Transverse colon (tissue), 4 donors: ENCODE measurements at regions not wholly inside any gene's neighbourhood (a gene's known extent, or its start where the extent isn't known, plus 50 kb on each side); places are given as distances from the start of the nearest gene placed in this dataset.

Source experiments
- POLR2A ChIP-seq: fragments of 450-650 bp; IDR thresholded peaks from one replicate; pipeline ENCODE4 v1.6.1; 2016; ENCODE audit warnings: antibody characterized with exemption, mild to moderate bottlenecking, moderate library complexity
- POLR2AphosphoS5 ChIP-seq, 3 donors: sonication (generic); formaldehyde crosslinking; IDR thresholded peaks; one replicate each; pipeline ENCODE4 v1.6.1; 2016; ENCODE audit warnings: antibody characterized with exemption in 3 of 3
- TF ChIP-seq, protein P1 (sequence below), 5 experiments: fragments of 200-600 bp in 3 of 5; fragments of 450-650 bp in 2 of 5; sonication (generic) in 3 of 5; IDR thresholded peaks; 1 replicate in 2 of 5; 2 replicates in 3 of 5; pipeline ENCODE4 v1.5.1; 2016 to 2017; ENCODE audit warnings: antibody characterized with exemption in 5 of 5, inconsistent platforms in 3 of 5, mild to moderate bottlenecking in 2 of 5, moderate library complexity in 1 of 5

DNA sequence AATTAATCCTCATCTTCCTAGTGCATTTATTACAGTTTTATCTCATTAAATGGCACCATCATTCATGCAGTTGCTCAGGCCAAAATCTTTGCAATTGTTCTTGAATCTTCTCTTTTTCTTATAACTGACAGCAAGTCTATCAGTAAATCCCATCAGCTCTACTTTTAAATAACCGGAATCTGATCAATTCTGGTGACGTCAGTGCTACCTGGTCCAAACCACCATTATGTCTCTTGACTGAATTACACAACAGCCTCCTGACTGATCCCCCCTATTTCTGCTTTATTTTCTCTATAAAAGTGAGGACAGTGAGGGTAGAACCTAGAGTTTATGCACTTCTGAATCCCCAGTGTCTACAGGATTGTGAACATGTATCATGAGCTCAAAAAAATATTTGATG is 787.4 kb downstream of the AACS start:
- TF ChIP-seq POLR2AphosphoS5 (IDR thresholded peaks at IDR 0.05): no peak
- TF ChIP-seq, protein P1, sequence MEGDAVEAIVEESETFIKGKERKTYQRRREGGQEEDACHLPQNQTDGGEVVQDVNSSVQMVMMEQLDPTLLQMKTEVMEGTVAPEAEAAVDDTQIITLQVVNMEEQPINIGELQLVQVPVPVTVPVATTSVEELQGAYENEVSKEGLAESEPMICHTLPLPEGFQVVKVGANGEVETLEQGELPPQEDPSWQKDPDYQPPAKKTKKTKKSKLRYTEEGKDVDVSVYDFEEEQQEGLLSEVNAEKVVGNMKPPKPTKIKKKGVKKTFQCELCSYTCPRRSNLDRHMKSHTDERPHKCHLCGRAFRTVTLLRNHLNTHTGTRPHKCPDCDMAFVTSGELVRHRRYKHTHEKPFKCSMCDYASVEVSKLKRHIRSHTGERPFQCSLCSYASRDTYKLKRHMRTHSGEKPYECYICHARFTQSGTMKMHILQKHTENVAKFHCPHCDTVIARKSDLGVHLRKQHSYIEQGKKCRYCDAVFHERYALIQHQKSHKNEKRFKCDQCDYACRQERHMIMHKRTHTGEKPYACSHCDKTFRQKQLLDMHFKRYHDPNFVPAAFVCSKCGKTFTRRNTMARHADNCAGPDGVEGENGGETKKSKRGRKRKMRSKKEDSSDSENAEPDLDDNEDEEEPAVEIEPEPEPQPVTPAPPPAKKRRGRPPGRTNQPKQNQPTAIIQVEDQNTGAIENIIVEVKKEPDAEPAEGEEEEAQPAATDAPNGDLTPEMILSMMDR (IDR thresholded peaks at IDR 0.05): no peak
- no peak for TF ChIP-seq POLR2A
